ENCODE measurements at regions not wholly inside any gene's neighbourhood (a gene's known extent, or its start where the extent isn't known, plus 50 kb on each side); places are given as distances from the start of the nearest gene placed in this dataset.

DNA sequence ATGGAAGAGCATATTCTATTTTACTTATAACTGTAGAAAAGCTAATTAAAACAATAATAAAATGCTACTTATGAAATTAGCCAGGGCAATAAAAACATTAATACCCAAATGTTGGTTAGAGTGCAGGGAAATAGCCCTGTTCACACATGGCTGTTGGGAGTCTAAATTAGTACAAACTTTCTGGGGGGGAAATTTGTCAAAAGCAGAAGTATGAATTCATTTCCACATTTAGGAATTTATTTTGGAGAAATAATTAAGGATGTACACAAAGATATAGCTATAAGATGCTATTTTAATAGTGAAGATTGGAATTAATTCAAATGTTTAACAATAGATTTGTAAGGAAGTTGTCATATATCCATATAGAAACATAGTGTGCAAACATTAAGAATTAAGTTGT is 190.5 kb downstream of the SEC61B start:
- TF ChIP-seq POLR2AphosphoS5 (IDR thresholded peaks at IDR 0.05; ENCODE audit: control insufficient read depth, insufficient read depth, low read depth, low read length) (no peak), UBTF (IDR thresholded peaks at IDR 0.05; ENCODE audit: borderline replicate concordance in 1 of 2, low read depth in 2 of 2, low read length in 2 of 2) (no peak), ZSCAN29 (IDR thresholded peaks at IDR 0.05) (no peak)
- TF ChIP-seq, protein P1, sequence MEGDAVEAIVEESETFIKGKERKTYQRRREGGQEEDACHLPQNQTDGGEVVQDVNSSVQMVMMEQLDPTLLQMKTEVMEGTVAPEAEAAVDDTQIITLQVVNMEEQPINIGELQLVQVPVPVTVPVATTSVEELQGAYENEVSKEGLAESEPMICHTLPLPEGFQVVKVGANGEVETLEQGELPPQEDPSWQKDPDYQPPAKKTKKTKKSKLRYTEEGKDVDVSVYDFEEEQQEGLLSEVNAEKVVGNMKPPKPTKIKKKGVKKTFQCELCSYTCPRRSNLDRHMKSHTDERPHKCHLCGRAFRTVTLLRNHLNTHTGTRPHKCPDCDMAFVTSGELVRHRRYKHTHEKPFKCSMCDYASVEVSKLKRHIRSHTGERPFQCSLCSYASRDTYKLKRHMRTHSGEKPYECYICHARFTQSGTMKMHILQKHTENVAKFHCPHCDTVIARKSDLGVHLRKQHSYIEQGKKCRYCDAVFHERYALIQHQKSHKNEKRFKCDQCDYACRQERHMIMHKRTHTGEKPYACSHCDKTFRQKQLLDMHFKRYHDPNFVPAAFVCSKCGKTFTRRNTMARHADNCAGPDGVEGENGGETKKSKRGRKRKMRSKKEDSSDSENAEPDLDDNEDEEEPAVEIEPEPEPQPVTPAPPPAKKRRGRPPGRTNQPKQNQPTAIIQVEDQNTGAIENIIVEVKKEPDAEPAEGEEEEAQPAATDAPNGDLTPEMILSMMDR (IDR thresholded peaks at IDR 0.05 in 2 of 3, conservative IDR thresholded peaks at IDR 0.05 in 1 of 3; ENCODE audit: insufficient read depth in 2 of 3, low read depth in 1 of 3, low read length in 3 of 3): no peak
